ENCODE measurements at regions not wholly inside any gene's neighbourhood (a gene's known extent, or its start where the extent isn't known, plus 50 kb on each side); places are given as distances from the start of the nearest gene placed in this dataset.

DNA sequence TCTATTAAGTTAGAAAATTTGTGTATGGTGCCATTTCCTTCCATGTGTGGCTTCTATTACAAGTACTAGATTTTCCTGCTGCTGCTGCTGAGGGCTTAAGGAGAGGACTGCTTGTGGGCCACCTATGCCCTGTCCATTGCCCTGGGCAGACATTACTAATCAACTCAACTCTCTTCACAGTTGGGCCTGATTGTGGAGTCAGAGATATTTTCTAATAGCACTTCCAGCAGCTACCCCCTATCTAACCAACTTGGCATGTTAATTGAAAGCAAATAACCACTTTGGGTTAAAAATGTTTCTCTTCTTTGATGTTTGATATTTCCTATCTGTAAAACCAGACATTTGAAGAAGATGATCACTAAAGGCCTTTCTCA is 242.0 kb downstream of the EDEM1 start:
- Histone ChIP-seq H3K9me3 (no peaks in the 10 kb centered on the region), H3K4me3 (no peak overlapping the region), H3K36me3 (no peaks in the 10 kb centered on the region), H3K27me3 (no peaks in the 10 kb centered on the region), H3K27ac (no peak overlapping the region), H3K4me1 (peaks cover 0 to 7% of the 10 kb centered on the region in 2 donors)
- no peak for TF ChIP-seq CTCF (IDR thresholded peaks at IDR 0.05)
- DNase-seq (no peak), ATAC-seq (no peak)
- intact Hi-C loops (cut with DNase I): no loop called here

- Histone ChIP-seq H3K27ac (no peak overlapping the region), H3K27me3 (no peaks in the 10 kb centered on the region), H3K36me3 (no peaks in the 10 kb centered on the region), H3K9me3 (no peaks in the 10 kb centered on the region), H3K4me1 (peaks cover 0 to 7% of the 10 kb centered on the region in 2 donors), H3K4me3 (no peak overlapping the region)
- ATAC-seq (no peak), DNase-seq (no peak)
- no peak for TF ChIP-seq CTCF (IDR thresholded peaks at IDR 0.05)
- intact Hi-C loops (cut with DNase I): no loop called here
These were observed 243.2 kb downstream of the EDEM1 start for GRCh38 chr3:5430701-5431100.

GRCh38 chr3:5431146-5431545 is 243.6 kb downstream of the EDEM1 start:
- ATAC-seq (no peak), DNase-seq (no peak)
- H3K4me3 ChIP-seq: no peak overlapping the region
- TF ChIP-seq CTCF (IDR thresholded peaks at IDR 0.05): no peak
- H3K9me3 ChIP-seq: no peaks in the 10 kb centered on the region
- intact Hi-C loops (cut with DNase I): no loop called here
- H3K27ac ChIP-seq: no peak overlapping the region
- no peaks in the 10 kb centered on the region for H3K27me3 ChIP-seq
- no peaks in the 10 kb centered on the region for H3K36me3 ChIP-seq
- H3K4me1 ChIP-seq: peaks cover 0 to 5% of the 10 kb centered on the region in 2 donors

GRCh38 chr3:5431811-5432378 is 244.4 kb downstream of the EDEM1 start:
- H3K27ac ChIP-seq: no peak overlapping the region
- DNase-seq (no peak), ATAC-seq (peak; percentile 43)
- H3K36me3 ChIP-seq: no peaks in the 10 kb centered on the region
- H3K27me3 ChIP-seq: no peaks in the 10 kb centered on the region
- no peaks in the 10 kb centered on the region for H3K9me3 ChIP-seq
- no peak for TF ChIP-seq CTCF (IDR thresholded peaks at IDR 0.05)
- intact Hi-C loops (cut with DNase I): no loop called here
- no peaks in the 10 kb centered on the region for H3K4me1 ChIP-seq
- H3K4me3 ChIP-seq: no peak overlapping the region

- ATAC-seq (no peak), DNase-seq (no peak)
- no peaks in the 10 kb centered on the region for H3K4me1 ChIP-seq
- intact Hi-C loops (cut with DNase I): no loop called here
- H3K9me3 ChIP-seq: no peaks in the 10 kb centered on the region
- H3K4me3 ChIP-seq: no peak overlapping the region
- H3K36me3 ChIP-seq: no peaks in the 10 kb centered on the region
- TF ChIP-seq CTCF (IDR thresholded peaks at IDR 0.05): no peak
- H3K27me3 ChIP-seq: no peaks in the 10 kb centered on the region
- no peak overlapping the region for H3K27ac ChIP-seq
These were observed 249.8 kb downstream of the EDEM1 start for GRCh38 chr3:5437296-5437782.
